ENCODE measurements at regions not wholly inside any gene's neighbourhood (a gene's known extent, or its start where the extent isn't known, plus 50 kb on each side); places are given as distances from the start of the nearest gene placed in this dataset.

DNA sequence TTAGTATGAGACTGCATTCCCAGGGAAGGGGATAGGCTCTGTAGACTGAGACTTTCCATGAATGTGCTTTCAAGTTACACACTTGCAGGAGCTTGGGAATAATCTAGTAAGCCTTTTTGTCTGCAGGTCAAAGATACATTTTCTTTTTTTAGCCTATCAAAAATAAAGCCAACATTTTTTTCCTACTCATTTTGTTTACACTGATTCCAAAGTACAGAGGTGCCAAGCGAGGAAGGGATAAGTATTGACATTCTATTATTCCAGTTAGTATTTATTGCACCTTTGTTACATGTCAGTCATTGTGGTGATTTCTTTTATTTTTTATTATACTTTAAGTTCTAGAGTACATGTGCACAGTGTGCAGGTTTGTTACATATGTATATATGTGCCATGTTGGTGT, 413.0 kb upstream of the CHORDC1 start:
- H4K20me1 ChIP-seq (ENCODE audit: control insufficient read depth, insufficient read depth, low read depth, low read length), result no peaks in the 10 kb centered on the region
- H3K9me2 ChIP-seq (replicated peaks; ENCODE audit: control insufficient read depth, low read length), result no peaks in the 10 kb centered on the region
- H3K27me3 ChIP-seq (ENCODE audit: control insufficient read depth, low read length), result no peaks in the 10 kb centered on the region
- no peak overlapping the region for H3K4me3 ChIP-seq (ENCODE audit: low read length)
- H3K9me3 ChIP-seq (ENCODE audit: control insufficient read depth, insufficient read depth, low read length), result no peaks in the 10 kb centered on the region
- H3K4me1 ChIP-seq (ENCODE audit: control insufficient read depth, low read length), result no peaks in the 10 kb centered on the region
- no peaks in the 10 kb centered on the region for H3F3A ChIP-seq (ENCODE audit: control insufficient read depth, insufficient read depth)
- H3K79me2 ChIP-seq (ENCODE audit: control insufficient read depth, low read length), result no peaks in the 10 kb centered on the region
- no peak overlapping the region for H3K4me2 ChIP-seq (ENCODE audit: low read length)
- no peaks in the 10 kb centered on the region for H3K36me3 ChIP-seq (ENCODE audit: control insufficient read depth, low read length)
- TF ChIP-seq, protein P1, sequence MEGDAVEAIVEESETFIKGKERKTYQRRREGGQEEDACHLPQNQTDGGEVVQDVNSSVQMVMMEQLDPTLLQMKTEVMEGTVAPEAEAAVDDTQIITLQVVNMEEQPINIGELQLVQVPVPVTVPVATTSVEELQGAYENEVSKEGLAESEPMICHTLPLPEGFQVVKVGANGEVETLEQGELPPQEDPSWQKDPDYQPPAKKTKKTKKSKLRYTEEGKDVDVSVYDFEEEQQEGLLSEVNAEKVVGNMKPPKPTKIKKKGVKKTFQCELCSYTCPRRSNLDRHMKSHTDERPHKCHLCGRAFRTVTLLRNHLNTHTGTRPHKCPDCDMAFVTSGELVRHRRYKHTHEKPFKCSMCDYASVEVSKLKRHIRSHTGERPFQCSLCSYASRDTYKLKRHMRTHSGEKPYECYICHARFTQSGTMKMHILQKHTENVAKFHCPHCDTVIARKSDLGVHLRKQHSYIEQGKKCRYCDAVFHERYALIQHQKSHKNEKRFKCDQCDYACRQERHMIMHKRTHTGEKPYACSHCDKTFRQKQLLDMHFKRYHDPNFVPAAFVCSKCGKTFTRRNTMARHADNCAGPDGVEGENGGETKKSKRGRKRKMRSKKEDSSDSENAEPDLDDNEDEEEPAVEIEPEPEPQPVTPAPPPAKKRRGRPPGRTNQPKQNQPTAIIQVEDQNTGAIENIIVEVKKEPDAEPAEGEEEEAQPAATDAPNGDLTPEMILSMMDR (IDR thresholded peaks at IDR 0.05; ENCODE audit: low read depth, low read length, poor library complexity, severe bottlenecking), result no peak
- no peak for TF ChIP-seq EZH2phosphoT487 (IDR thresholded peaks at IDR 0.05; ENCODE audit: borderline replicate concordance, low read length)
- H3K27ac ChIP-seq (ENCODE audit: low read depth, low read length), result no peak overlapping the region

DNA sequence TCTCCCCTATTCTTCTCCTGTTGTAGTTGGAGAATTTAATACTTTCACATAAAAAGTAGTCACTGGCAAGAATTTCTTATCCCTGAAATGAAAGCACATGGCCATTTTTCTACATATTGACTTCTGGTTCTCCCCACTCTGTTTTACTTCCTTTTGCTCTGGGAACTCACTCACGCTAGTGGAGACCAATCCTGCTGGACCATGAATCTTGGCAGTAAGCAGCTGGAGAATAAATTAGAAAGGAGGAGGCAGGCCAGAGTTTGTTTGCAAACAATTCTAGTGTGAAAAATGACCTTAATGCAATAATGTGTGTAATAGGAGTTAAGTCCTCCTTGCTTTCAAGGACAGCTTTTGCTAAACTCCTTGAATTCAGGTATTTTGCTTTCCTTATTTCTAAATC, 412.3 kb upstream of the CHORDC1 start:
- Histone ChIP-seq H3K36me3 (ENCODE audit: control insufficient read depth, low read length) (no peaks in the 10 kb centered on the region), H3K27me3 (ENCODE audit: control insufficient read depth, low read length) (no peaks in the 10 kb centered on the region), H3K4me3 (ENCODE audit: low read length) (no peak overlapping the region), H3K9me3 (ENCODE audit: control insufficient read depth, insufficient read depth, low read length) (no peaks in the 10 kb centered on the region), H3F3A (ENCODE audit: control insufficient read depth, insufficient read depth) (no peaks in the 10 kb centered on the region), H3K4me2 (ENCODE audit: low read length) (no peak overlapping the region), H3K9me2 (replicated peaks; ENCODE audit: control insufficient read depth, low read length) (no peaks in the 10 kb centered on the region), H3K4me1 (ENCODE audit: control insufficient read depth, low read length) (no peaks in the 10 kb centered on the region), H3K79me2 (ENCODE audit: control insufficient read depth, low read length) (no peaks in the 10 kb centered on the region), H4K20me1 (ENCODE audit: control insufficient read depth, insufficient read depth, low read depth, low read length) (no peaks in the 10 kb centered on the region), H3K27ac (ENCODE audit: low read depth, low read length) (no peak overlapping the region)
- TF ChIP-seq EZH2phosphoT487 (IDR thresholded peaks at IDR 0.05; ENCODE audit: borderline replicate concordance, low read length), result no peak
- TF ChIP-seq, protein P1 (IDR thresholded peaks at IDR 0.05; ENCODE audit: low read depth, low read length, poor library complexity, severe bottlenecking), result no peak

DNA sequence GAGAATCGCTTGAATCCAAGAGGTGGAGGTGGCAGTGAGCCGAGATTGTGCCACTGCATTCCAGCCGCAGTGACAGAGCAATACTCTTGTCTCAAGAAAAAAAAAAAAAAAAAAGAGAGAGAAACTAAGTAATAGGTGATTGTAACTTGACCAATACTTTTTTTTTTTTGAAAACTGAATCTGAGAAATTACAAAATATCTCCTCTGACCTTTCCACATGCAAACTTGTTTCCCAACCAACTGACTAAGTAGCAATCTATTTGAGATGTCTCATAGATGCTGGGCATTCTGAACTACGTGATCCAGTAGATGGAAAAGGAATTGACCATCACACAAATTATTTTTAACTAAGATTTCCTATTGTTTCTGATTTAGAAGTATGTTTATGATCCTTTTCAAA, 407.3 kb upstream of the CHORDC1 start:
- Histone ChIP-seq H3K4me2 (ENCODE audit: low read length) (no peak overlapping the region), H3K4me3 (ENCODE audit: low read length) (no peak overlapping the region), H3K27ac (ENCODE audit: low read depth, low read length) (no peak overlapping the region), H4K20me1 (ENCODE audit: control insufficient read depth, insufficient read depth, low read depth, low read length) (no peaks in the 10 kb centered on the region), H3K27me3 (ENCODE audit: control insufficient read depth, low read length) (no peaks in the 10 kb centered on the region), H3K36me3 (ENCODE audit: control insufficient read depth, low read length) (no peaks in the 10 kb centered on the region), H3K9me2 (replicated peaks; ENCODE audit: control insufficient read depth, low read length) (no peaks in the 10 kb centered on the region), H3K4me1 (ENCODE audit: control insufficient read depth, low read length) (no peaks in the 10 kb centered on the region), H3F3A (ENCODE audit: control insufficient read depth, insufficient read depth) (no peaks in the 10 kb centered on the region), H3K9me3 (ENCODE audit: control insufficient read depth, insufficient read depth, low read length) (no peaks in the 10 kb centered on the region), H3K79me2 (ENCODE audit: control insufficient read depth, low read length) (no peaks in the 10 kb centered on the region)
- TF ChIP-seq, protein P1 (IDR thresholded peaks at IDR 0.05; ENCODE audit: low read depth, low read length, poor library complexity, severe bottlenecking), result no peak
- no peak for TF ChIP-seq EZH2phosphoT487 (IDR thresholded peaks at IDR 0.05; ENCODE audit: borderline replicate concordance, low read length)

All from DOHH2 (cell line).